Transverse colon (tissue), 4 donors: ENCODE measurements at regions not wholly inside any gene's neighbourhood (a gene's known extent, or its start where the extent isn't known, plus 50 kb on each side); places are given as distances from the start of the nearest gene placed in this dataset.

Source experiments
- DNase-seq: peaks from one replicate; pipeline ENCODE4 v3.0.0-alpha.2; 2019
- H3K27ac ChIP-seq, 4 donors: fragments of 200-600 bp; sonication (generic); 2 replicates each; pipeline ENCODE4 v1.5.1; 2016 to 2018; ENCODE audit warnings: inconsistent platforms in 4 of 4
- H3K27me3 ChIP-seq: fragments of 200-600 bp; sonication (generic); 2 replicates; pipeline ENCODE4 v1.5.1; 2017; ENCODE audit warnings: inconsistent platforms
- H3K36me3 ChIP-seq, 4 donors: fragments of 200-600 bp; sonication (generic); 2 replicates each; pipeline ENCODE4 v1.5.1; 2017 to 2019; ENCODE audit warnings: inconsistent platforms in 4 of 4
- H3K4me1 ChIP-seq, 4 donors: fragments of 200-600 bp; sonication (generic); 2 replicates each; pipeline ENCODE4 v1.5.1; 2017 to 2020; ENCODE audit warnings: inconsistent platforms in 4 of 4
- H3K4me3 ChIP-seq, 4 donors: fragments of 200-600 bp; sonication (generic); 1 replicate in 1 of 4; 2 replicates in 3 of 4; pipeline versions ENCODE4 v1.5.1 to v1.6.1; 2017 to 2019; ENCODE audit warnings: inconsistent platforms in 4 of 4
- H3K9me3 ChIP-seq, 2 donors: fragments of 200-600 bp; sonication (generic); 2 replicates each; pipeline ENCODE4 v1.5.1; 2017 to 2019; ENCODE audit warnings: inconsistent platforms in 2 of 2
- CTCF ChIP-seq, 5 experiments: fragments of 200-600 bp in 3 of 5; fragments of 450-650 bp in 2 of 5; sonication (generic) in 3 of 5; IDR thresholded peaks; 1 replicate in 2 of 5; 2 replicates in 3 of 5; pipeline ENCODE4 v1.5.1; 2016 to 2017; ENCODE audit warnings: antibody characterized with exemption in 5 of 5, inconsistent platforms in 3 of 5, mild to moderate bottlenecking in 2 of 5, moderate library complexity in 1 of 5
- EP300 ChIP-seq: sonication (generic); formaldehyde crosslinking; IDR thresholded peaks from one replicate; pipeline ENCODE4 v1.6.1; 2017; ENCODE audit warnings: antibody characterized with exemption, low read depth
- POLR2A ChIP-seq: fragments of 450-650 bp; IDR thresholded peaks from one replicate; pipeline ENCODE4 v1.6.1; 2016; ENCODE audit warnings: antibody characterized with exemption, mild to moderate bottlenecking, moderate library complexity
- POLR2AphosphoS5 ChIP-seq, 3 donors: sonication (generic); formaldehyde crosslinking; IDR thresholded peaks; one replicate each; pipeline ENCODE4 v1.6.1; 2016; ENCODE audit warnings: antibody characterized with exemption in 3 of 3
- WGBS, 2 donors: methylation state at CpG; one replicate each; pipeline ENCODE4 v1.1.5; 2018; ENCODE audit warnings: low coverage in 1 of 2; 5-methylcytosine and 5-hydroxymethylcytosine counted together
- in situ Hi-C, 4 donors: fragments of 200-750 bp; cut with MboI; loops; one replicate each; pipeline versions ENCODE4 v1.15.0 to v1.15.1; 2017; ENCODE audit warnings: low sequenced_read_pairs in 3 of 4, low pct_ligation_motif_present in 1 of 4, low pct_unique_long_range_greater_than_20kb in 1 of 4
- intact Hi-C: fragments of 100-400 bp; cut with DNase I; formaldehyde crosslinking; loops from one replicate; pipeline ENCODE4 v1.15.1; 2023; ENCODE audit warnings: low total_unique reads

- intact Hi-C loops: no loop called here
- Histone ChIP-seq H3K27me3 (no peaks in the 10 kb centered on the region), H3K4me1 (no peaks in the 10 kb centered on the region), H3K4me3 (no peak overlapping the region), H3K36me3 (no peaks in the 10 kb centered on the region), H3K9me3 (no peaks in the 10 kb centered on the region), H3K27ac (no peak overlapping the region)
- no peak for TF ChIP-seq POLR2AphosphoS5 (IDR thresholded peaks at IDR 0.05)
- TF ChIP-seq POLR2A: no peak
- TF ChIP-seq EP300: no peak
- in situ Hi-C loops: no loop called here
- no peak for DNase-seq
These were observed 489.8 kb upstream of the GOLIM4 start for GRCh38 chr3:168585544-168585943.

- in situ Hi-C loops: no loop called here
- DNase-seq: no peak
- H3K9me3 ChIP-seq: no peaks in the 10 kb centered on the region
- TF ChIP-seq POLR2AphosphoS5 (IDR thresholded peaks at IDR 0.05) (no peak), POLR2A (no peak), EP300 (no peak), CTCF (IDR thresholded peaks at IDR 0.05) (no peak)
- no peak overlapping the region for H3K4me3 ChIP-seq
- H3K36me3 ChIP-seq: no peaks in the 10 kb centered on the region
- intact Hi-C loops: no loop called here
- H3K27me3 ChIP-seq: no peaks in the 10 kb centered on the region
- WGBS, 2 donors: 65 to 74% methylated on average over 3 of the region's 3 CpGs
- H3K27ac ChIP-seq: no peak overlapping the region
- H3K4me1 ChIP-seq: no peaks in the 10 kb centered on the region
These were observed 488.3 kb upstream of the GOLIM4 start for GRCh38 chr3:168583977-168584376.

- no peaks in the 10 kb centered on the region for H3K27me3 ChIP-seq
- H3K4me1 ChIP-seq: no peaks in the 10 kb centered on the region
- H3K27ac ChIP-seq: no peak overlapping the region
- no peaks in the 10 kb centered on the region for H3K36me3 ChIP-seq
- intact Hi-C loops (no loop called here), in situ Hi-C loops (no loop called here)
- H3K4me3 ChIP-seq: no peak overlapping the region
- TF ChIP-seq EP300 (no peak), POLR2AphosphoS5 (IDR thresholded peaks at IDR 0.05) (no peak), CTCF (IDR thresholded peaks at IDR 0.05) (no peak), POLR2A (no peak)
- no peaks in the 10 kb centered on the region for H3K9me3 ChIP-seq
- no peak for DNase-seq
These were observed 486.8 kb upstream of the GOLIM4 start for GRCh38 chr3:168582503-168582902.

GRCh38 chr3:168581771-168582225 is 486.1 kb upstream of the GOLIM4 start:
- WGBS, 2 donors: 32 to 35% methylated on average over 2 of the region's 2 CpGs
- intact Hi-C loops (no loop called here), in situ Hi-C loops (no loop called here)
- Histone ChIP-seq H3K4me3 (no peak overlapping the region), H3K27ac (no peak overlapping the region), H3K27me3 (no peaks in the 10 kb centered on the region), H3K36me3 (no peaks in the 10 kb centered on the region), H3K4me1 (no peaks in the 10 kb centered on the region), H3K9me3 (no peaks in the 10 kb centered on the region)
- no peak for TF ChIP-seq EP300
- no peak for TF ChIP-seq POLR2A
- no peak for TF ChIP-seq CTCF (IDR thresholded peaks at IDR 0.05)
- TF ChIP-seq POLR2AphosphoS5 (IDR thresholded peaks at IDR 0.05): no peak
- no peak for DNase-seq

GRCh38 chr3:168579010-168579409 is 483.3 kb upstream of the GOLIM4 start:
- TF ChIP-seq POLR2AphosphoS5 (IDR thresholded peaks at IDR 0.05) (no peak), EP300 (no peak), POLR2A (no peak), CTCF (IDR thresholded peaks at IDR 0.05) (no peak)
- DNase-seq: no peak
- no peaks in the 10 kb centered on the region for H3K36me3 ChIP-seq
- in situ Hi-C loops: no loop called here
- H3K9me3 ChIP-seq: no peaks in the 10 kb centered on the region
- intact Hi-C loops: no loop called here
- 69 to 80% methylated on average over 1 of the region's 1 CpG for WGBS, 2 donors
- H3K27ac ChIP-seq: no peak overlapping the region
- H3K4me3 ChIP-seq: no peak overlapping the region
- no peaks in the 10 kb centered on the region for H3K27me3 ChIP-seq
- H3K4me1 ChIP-seq: no peaks in the 10 kb centered on the region
